HG03469 (cell line): ENCODE measurements at regions not wholly inside any gene's neighbourhood (a gene's known extent, or its start where the extent isn't known, plus 50 kb on each side); places are given as distances from the start of the nearest gene placed in this dataset.
A peak's percentile ranks its signal among the peaks of the same experiment; 100 is the strongest.
"Not testable (repeated sequence)": the region's sequence is repeated elsewhere in the genome, so short reads cannot be mapped to it uniquely, and the experiment has no call there.

Source experiments
- ATAC-seq: cut with Tn5 transposase; IDR thresholded peaks from one replicate; pipeline ENCODE4 v1.9.1; 2021; ENCODE audit warnings: mild to moderate bottlenecking, moderate library complexity, moderate number of reproducible peaks; ENCODE audit not compliant: unreplicated experiment

DNA sequence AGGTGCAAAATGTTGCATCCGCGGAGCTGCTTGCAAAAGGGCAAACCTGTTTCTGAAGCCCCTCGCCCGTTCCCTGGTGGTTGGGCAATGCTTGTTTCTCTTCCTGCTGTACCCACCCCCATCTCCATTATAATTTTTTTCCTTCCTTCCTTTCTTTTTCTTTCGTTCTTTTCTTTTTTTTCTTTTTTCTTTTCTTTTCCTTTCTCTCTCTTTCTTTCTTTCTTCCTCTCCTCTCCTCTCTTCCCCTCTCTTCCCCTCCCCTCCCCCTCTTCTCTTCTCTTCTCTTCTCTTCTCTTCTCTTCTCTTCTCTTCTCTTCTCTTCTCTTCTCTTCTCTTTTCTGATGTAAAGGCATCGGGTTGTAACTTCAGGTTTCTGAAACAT, 278.2 kb downstream of the GATA3 start:
- no peak for ATAC-seq

- ATAC-seq: no peak
These were observed 280.1 kb downstream of the GATA3 start for GRCh38 chr10:8334631-8335030.

DNA sequence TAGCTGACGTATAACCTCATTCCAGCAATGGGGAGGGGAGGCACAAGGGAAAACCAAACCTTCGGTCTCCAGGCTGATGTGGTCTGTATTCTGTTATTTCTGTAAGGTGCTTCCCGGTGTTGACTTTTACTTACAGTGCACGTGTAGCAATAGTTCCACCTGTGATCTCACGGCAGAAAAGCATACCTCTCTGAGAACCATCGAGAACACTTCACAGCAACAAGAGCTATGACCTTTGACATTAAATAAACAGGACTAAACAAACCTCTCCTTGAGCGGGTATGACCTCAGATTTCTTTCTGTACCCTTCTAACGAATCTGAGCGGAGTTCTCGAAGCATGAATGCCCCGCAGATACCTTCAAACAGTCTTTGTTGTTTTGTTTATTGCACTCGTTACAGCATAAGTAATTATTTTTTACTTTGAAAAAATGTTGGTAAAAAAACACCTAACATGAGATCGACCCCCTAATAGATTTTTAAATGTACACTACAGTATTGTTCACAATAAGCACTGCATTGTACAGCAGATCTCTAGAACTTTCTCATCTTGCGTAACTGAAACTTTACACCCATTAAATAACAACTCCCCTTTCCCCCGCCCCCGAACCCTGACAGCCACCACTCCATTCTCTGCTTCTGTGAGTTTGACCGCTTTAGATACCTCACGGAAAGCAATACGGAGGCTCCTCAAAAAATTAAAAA, 282.3 kb downstream of the GATA3 start:
- no peak for ATAC-seq

DNA sequence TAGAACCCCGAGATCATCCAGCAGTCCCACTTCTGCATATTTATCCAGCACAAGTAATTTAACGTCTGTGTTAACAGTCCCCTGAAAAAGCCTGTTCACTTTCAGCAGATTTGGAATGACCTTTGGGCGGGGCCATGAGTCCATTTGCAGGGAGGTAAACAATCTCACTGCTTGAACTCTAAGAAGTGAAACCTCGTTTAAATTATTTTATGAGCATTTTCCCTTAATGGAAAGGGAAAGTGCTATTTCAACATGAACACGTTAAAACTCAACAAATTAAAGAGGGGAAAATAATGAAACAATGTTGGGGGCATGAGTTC, 282.8 kb downstream of the GATA3 start:
- no peak for ATAC-seq

DNA sequence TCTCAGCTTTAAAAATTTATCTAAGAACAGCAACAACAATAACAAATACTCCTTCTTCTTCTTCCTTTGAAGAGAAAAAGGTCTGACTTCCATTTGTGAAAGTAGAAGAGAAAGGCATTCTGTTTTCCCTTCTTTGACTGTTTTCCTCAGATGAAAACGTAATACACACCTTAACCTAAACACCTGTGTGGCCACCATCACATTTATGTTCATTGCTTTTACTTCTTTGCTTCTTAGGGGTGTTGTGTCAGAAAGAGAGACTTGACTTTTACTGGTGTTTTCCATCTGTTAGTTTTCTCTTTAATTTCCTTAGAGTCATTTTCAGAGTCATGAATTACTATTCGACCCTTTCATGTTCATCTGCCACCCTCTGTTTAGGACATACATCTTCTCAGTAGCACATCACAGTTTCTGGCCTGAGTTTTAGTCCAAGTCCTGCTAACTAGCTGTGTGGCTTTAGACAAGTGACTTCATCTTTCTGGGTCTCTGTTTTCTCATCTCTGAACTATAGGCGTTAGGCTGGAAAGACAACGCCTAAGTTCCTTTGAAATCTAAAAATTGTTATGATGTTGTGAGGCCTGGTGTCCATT, 283.8 kb downstream of the GATA3 start:
- no peak for ATAC-seq

DNA sequence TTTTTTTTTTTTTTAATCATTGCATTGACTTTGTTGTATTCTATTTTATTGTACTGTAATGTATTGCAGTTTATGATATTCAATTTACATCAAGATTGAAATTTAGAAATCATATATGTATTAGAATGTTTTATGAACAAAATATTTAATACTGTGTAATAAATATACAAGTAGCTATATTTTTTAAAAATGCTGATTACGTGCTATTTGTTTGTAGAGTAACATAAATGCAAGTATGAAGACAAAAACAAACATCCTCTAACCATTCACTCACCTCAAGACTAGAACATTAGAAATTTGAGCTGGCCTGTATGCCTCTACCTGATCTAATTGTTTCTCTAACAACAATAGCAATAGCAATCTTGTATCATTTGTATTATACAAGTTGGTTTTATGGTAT, 290.3 kb downstream of the GATA3 start:
- ATAC-seq: no peak

DNA sequence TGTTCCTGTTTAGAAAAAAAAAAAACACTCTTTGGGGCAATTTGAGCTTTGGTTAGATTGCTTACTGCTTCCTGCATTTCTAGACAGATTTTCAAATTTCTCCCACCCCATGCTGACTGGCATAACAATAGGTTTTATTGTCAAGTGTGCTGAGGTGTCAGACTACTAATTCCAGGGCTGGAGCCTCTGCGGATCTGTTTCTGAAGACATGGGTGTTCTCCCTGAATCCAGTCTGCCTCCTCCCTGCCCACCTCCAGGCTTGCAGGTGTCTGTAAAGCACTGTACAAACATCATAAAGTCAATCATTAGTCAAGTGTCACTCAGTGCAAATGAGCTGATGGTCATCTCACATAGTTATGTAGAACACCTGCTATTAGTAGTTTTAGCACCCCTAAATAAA, 292.4 kb downstream of the GATA3 start:
- ATAC-seq: no peak

DNA sequence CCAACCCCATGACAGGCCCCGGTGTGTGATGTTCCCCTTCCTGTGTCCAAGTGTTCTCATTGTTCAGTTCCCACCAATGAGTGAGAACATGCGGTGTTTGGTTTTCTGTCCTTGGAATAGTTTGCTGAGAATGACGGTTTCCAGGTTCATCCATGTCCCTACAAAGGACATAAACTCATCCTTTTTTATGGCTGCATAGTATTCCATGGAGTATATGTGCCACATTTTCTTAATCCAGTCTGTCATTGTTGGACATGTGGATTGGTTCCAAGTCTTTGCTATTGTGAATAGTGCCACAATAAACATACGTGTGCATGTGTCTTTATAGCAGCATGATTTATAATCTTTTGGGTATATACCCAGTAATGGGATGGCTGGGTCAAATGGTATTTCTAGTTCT, 293.1 kb downstream of the GATA3 start:
- ATAC-seq: not testable (repeated sequence)

DNA sequence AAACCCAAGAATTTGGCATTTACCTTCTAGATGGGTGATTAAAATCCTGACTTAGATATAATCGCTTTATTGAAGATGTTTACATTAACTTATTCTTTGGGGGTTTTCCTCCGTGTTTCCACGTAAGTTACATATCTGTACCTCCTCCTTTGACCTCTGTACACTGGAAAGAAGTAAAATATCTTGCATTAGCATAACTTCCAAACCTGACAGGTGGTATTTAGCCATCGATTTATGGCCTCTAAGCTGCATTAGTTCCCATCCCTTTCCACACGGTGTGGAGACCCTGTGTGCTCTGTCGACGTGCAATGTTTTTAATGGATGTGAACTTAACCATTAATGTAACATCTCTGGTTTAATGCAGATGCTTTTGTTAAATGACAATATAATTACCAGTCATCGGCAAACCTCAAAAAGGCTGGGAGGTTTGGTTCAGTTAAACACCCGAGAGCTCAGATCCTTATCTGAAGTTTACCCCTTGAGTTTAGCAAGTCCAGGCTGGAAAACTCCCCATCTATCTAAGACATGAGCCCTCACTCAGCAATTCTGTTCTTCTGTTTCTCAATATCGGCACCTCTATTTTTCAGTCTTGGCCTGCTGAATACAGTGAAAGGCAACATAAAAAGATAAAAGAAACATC, 295.2 kb downstream of the GATA3 start:
- no peak for ATAC-seq

GRCh38 chr10:8350250-8350967, 295.9 kb downstream of the GATA3 start:
- ATAC-seq: no peak

- ATAC-seq: no peak
These were observed 297.9 kb downstream of the GATA3 start for GRCh38 chr10:8352171-8353075.

DNA sequence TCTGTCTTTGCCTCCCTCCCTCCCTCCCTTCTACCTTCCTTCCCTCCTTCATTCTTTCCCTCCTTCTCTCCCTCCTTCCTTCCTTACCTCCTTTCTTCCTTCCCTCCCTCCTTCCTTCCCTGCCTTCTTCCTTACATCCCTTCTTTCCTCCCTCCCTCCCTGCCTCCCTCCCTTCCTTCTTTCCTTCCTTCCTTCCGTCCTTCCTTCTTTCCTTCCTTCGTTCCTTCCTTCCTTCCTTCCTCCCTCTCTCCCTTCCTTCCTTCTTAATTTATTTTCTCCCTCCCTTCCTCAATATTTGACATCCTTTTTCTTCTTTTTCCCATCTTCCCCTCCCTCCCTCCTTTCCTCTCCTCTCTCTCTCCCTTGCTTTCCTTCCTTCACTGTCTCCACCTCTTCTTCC, 301.8 kb downstream of the GATA3 start:
- no peak for ATAC-seq

DNA sequence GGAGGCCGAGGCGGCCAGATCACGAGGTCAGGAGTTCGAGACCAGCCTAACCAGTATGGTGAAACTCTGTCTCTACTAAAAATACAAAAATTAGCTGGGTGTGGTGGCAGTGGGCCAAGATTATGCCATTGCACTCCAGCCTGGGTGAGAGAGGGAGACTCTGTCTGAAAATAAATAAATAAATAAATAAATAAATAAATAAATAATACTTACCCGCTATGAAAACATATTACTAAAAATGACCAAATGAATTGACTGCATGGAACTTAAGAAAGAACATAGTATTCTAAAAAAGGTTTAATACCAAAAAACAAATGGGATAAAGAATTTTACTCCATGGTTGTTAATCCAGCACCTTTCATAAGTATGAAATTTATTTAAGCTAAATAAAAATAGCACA, 305.0 kb downstream of the GATA3 start:
- no peak for ATAC-seq

DNA sequence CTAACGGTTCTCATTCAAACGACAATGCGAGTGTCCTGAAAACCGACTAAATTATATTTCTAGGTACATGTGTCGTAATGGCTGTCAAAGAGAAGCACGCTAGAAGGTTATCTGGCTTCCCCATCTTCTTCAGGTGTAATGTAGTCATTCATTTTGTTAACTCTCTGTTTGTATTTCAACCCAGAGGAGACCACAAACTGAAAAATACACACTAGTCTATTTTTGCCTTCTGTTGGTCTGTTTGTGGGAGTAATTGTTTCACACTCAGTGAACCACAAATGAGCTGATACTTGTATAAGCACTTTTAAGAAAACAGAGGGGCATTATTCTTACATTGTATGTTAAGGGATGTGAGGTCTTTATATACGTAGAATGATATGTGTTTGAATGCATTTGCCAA, 305.9 kb downstream of the GATA3 start:
- ATAC-seq: no peak

- ATAC-seq: no peak
These were observed 306.5 kb downstream of the GATA3 start for GRCh38 chr10:8360814-8361509.

GRCh38 chr10:8361510-8361844, 307.0 kb downstream of the GATA3 start:
- no peak for ATAC-seq

GRCh38 chr10:8365935-8366911, 311.7 kb downstream of the GATA3 start:
- ATAC-seq: no peak

- ATAC-seq: not testable (repeated sequence)
These were observed 313.4 kb downstream of the GATA3 start for GRCh38 chr10:8367672-8368411.

GRCh38 chr10:8369666-8370065, 315.2 kb downstream of the GATA3 start:
- ATAC-seq: peak; percentile 75
